H1 (cell line): ENCODE measurements at regions not wholly inside any gene's neighbourhood (a gene's known extent, or its start where the extent isn't known, plus 50 kb on each side); places are given as distances from the start of the nearest gene placed in this dataset.

ENCODE experiments used
- CTCF ChIA-PET: fragments of 300-600 bp; sonication (Branson Sonifier 250); formaldehyde crosslinking; loops from one replicate; lab custom pipeline; 2021; ENCODE audit not compliant: partially characterized antibody; lab: Charles Lee
- POLR2A ChIA-PET: fragments of 300-600 bp; sonication (Branson Sonifier 250); formaldehyde crosslinking; loops from one replicate; lab custom pipeline; 2021; ENCODE audit warnings: inconsistent platforms; ENCODE audit not compliant: partially characterized antibody; lab: Charles Lee
- DNase-seq, 2 experiments: peaks; one replicate each; pipeline versions ENCODE4 v3.0.0 to v3.0.0-alpha.2; 2010 to 2022; ENCODE audit warnings: low spot score in 2 of 2, low read depth in 1 of 2, mixed read lengths in 1 of 2
- FAIRE-seq: peaks from 2 replicates; lab custom pipeline; 2011; peaks lifted over from hg19 to GRCh38; lab: Jason Lieb, UNC
- H2AFZ ChIP-seq: 2 replicates; pipeline ENCODE4 v1.8.1; 2012; ENCODE audit warnings: low read length, inconsistent platforms
- H2AK5ac ChIP-seq: 2 replicates; pipeline ENCODE4 v1.6.1; 2013; ENCODE audit warnings: low read depth, low read length
- H2BK120ac ChIP-seq: replicated peaks from 2 replicates; pipeline ENCODE3; 2013; ENCODE audit warnings: low read depth, low read length, inconsistent platforms
- H2BK12ac ChIP-seq: 2 replicates; pipeline ENCODE4 v1.6.1; 2013; ENCODE audit warnings: low read depth, low read length
- H2BK15ac ChIP-seq: 2 replicates; pipeline ENCODE4 v1.6.1; 2013; ENCODE audit warnings: low read length
- H2BK20ac ChIP-seq: 2 replicates; pipeline ENCODE4 v1.6.1; 2013; ENCODE audit warnings: low read length
- H2BK5ac ChIP-seq: 2 replicates; pipeline ENCODE4 v1.6.1; 2013; ENCODE audit warnings: low read depth, low read length
- H3K14ac ChIP-seq: 2 replicates; pipeline ENCODE4 v1.6.1; 2013; ENCODE audit warnings: inconsistent platforms; ENCODE audit not compliant: insufficient read length
- H3K18ac ChIP-seq: 2 replicates; pipeline ENCODE4 v1.6.1; 2013; ENCODE audit warnings: low read length; ENCODE audit errors: extremely low read depth
- H3K23ac ChIP-seq: 2 replicates; pipeline ENCODE4 v1.6.1; 2013; ENCODE audit warnings: inconsistent platforms; ENCODE audit not compliant: insufficient read length
- H3K23me2 ChIP-seq: 2 replicates; pipeline ENCODE4 v1.6.1; 2013; ENCODE audit warnings: low read depth, low read length
- H3K27ac ChIP-seq: 2 replicates; pipeline ENCODE4 v1.6.1; 2011; ENCODE audit warnings: low read depth, low read length, inconsistent platforms
- H3K27me3 ChIP-seq, 4 experiments: replicated peaks in 1 of 4; 1 replicate in 1 of 4; 2 replicates in 3 of 4; pipeline versions ENCODE4 v1.6.1 to v1.8.1; 2011 to 2013; ENCODE audit warnings: low read length in 3 of 4, mild to moderate bottlenecking in 3 of 4, inconsistent platforms in 2 of 4, mixed read lengths in 2 of 4, moderate library complexity in 1 of 4; ENCODE audit not compliant: control insufficient read depth in 3 of 4, insufficient read depth in 3 of 4; ENCODE audit errors: extremely low read depth in 1 of 4
- H3K36me3 ChIP-seq, 4 experiments: 2 replicates each; pipeline versions ENCODE4 v1.6.1 to v1.8.1; 2011 to 2013; ENCODE audit warnings: mild to moderate bottlenecking in 4 of 4, low read length in 3 of 4, moderate library complexity in 2 of 4, control low read depth in 1 of 4, inconsistent platforms in 1 of 4; ENCODE audit not compliant: insufficient read depth in 4 of 4, control insufficient read depth in 2 of 4
- H3K4ac ChIP-seq: replicated peaks from 2 replicates; pipeline ENCODE3; 2013; ENCODE audit warnings: low read length, low read depth, mixed read lengths, inconsistent platforms; ENCODE audit not compliant: insufficient read length
- H3K4me1 ChIP-seq, 4 experiments: replicated peaks in 1 of 4; 1 replicate in 1 of 4; 2 replicates in 3 of 4; pipeline versions ENCODE4 v1.6.1 to v1.8.1; 2011 to 2013; ENCODE audit warnings: low read length in 3 of 4, inconsistent platforms in 2 of 4, mixed read lengths in 1 of 4; ENCODE audit not compliant: insufficient read depth in 4 of 4, control insufficient read depth in 3 of 4
- H3K4me2 ChIP-seq, 2 experiments: 2 replicates each; pipeline versions ENCODE4 v1.6.1 to v1.8.1; 2011 to 2013; ENCODE audit warnings: low read depth in 2 of 2, low read length in 2 of 2, control low read depth in 1 of 2, inconsistent platforms in 1 of 2, mild to moderate bottlenecking in 1 of 2; ENCODE audit not compliant: insufficient read depth in 1 of 2
- H3K4me3 ChIP-seq, 4 experiments: fragments of 200-600, 300-600 bp in 1 of 4; sonication (generic), shearing (Covaris generic), sonication (Bioruptor Twin) in 1 of 4; 2 replicates each; pipeline versions ENCODE4 v1.5.1 to v1.8.1; 2011 to 2016; ENCODE audit warnings: low read length in 4 of 4, low read depth in 3 of 4, control low read depth in 2 of 4, inconsistent platforms in 2 of 4, mild to moderate bottlenecking in 2 of 4, mixed read lengths in 1 of 4, moderate library complexity in 1 of 4; ENCODE audit not compliant: insufficient read depth in 2 of 4; ENCODE audit errors: extremely low read depth in 1 of 4
- H3K56ac ChIP-seq: replicated peaks from 2 replicates; pipeline ENCODE3; 2013; ENCODE audit warnings: low read depth, mild to moderate bottlenecking, mixed read lengths, low read length, inconsistent platforms; ENCODE audit not compliant: insufficient read length
- H3K79me1 ChIP-seq: 2 replicates; pipeline ENCODE4 v1.6.1; 2013; ENCODE audit warnings: low read depth, low read length, control low read depth
- H3K79me2 ChIP-seq, 2 experiments: 2 replicates each; pipeline versions ENCODE4 v1.6.1 to v1.8.1; 2012 to 2013; ENCODE audit warnings: low read length in 2 of 2, mild to moderate bottlenecking in 2 of 2, inconsistent platforms in 1 of 2; ENCODE audit not compliant: insufficient read depth in 2 of 2, control insufficient read depth in 1 of 2
- H3K9ac ChIP-seq, 4 experiments: replicated peaks in 1 of 4; 1 replicate in 1 of 4; 2 replicates in 3 of 4; pipeline versions ENCODE4 v1.6.1 to v1.8.1; 2011 to 2013; ENCODE audit warnings: low read depth in 3 of 4, low read length in 3 of 4, control low read depth in 2 of 4, mild to moderate bottlenecking in 2 of 4, moderate library complexity in 2 of 4, inconsistent platforms in 1 of 4; ENCODE audit errors: extremely low read depth in 1 of 4
- H3K9me3 ChIP-seq, 2 experiments: 2 replicates each; pipeline versions ENCODE4 v1.6.1 to v1.8.1; 2012 to 2013; ENCODE audit warnings: mild to moderate bottlenecking in 2 of 2, moderate library complexity in 2 of 2, control low read depth in 1 of 2, inconsistent platforms in 1 of 2, low read depth in 1 of 2, low read length in 1 of 2, mixed read lengths in 1 of 2; ENCODE audit not compliant: insufficient read depth in 2 of 2
- H4K20me1 ChIP-seq, 2 experiments: replicated peaks in 1 of 2; 2 replicates each; pipeline versions ENCODE3 to v1.8.1; 2011 to 2013; ENCODE audit warnings: inconsistent platforms in 2 of 2, low read length in 2 of 2, mild to moderate bottlenecking in 1 of 2; ENCODE audit not compliant: insufficient read depth in 2 of 2, control insufficient read depth in 1 of 2
- H4K5ac ChIP-seq: 2 replicates; pipeline ENCODE4 v1.6.1; 2013; ENCODE audit warnings: low read length, low read depth, mixed read lengths, inconsistent platforms; ENCODE audit not compliant: insufficient read length
- H4K8ac ChIP-seq: 2 replicates; pipeline ENCODE4 v1.8.0; 2013; ENCODE audit warnings: mild to moderate bottlenecking, moderate library complexity, low read length, inconsistent platforms; ENCODE audit not compliant: insufficient read depth; ENCODE audit errors: extremely low read depth
- H4K91ac ChIP-seq: replicated peaks from 2 replicates; pipeline ENCODE3; 2013; ENCODE audit warnings: low read length, mixed read lengths, inconsistent platforms; ENCODE audit not compliant: insufficient read length
- NRF1 ChIP-seq: IDR thresholded peaks from 2 replicates; pipeline ENCODE4 v1.6.1; 2011; ENCODE audit warnings: mild to moderate bottlenecking, low read depth, low read length, improper control_type of control experiment
- WGBS, 2 experiments: shearing (Covaris generic) in 1 of 2; methylation state at CpG; one replicate each; pipeline versions ENCODE4 v1.1.6 to v1.1.7; 2013 to 2015; ENCODE audit warnings: low lambda C conversion rate in 2 of 2, mixed read lengths in 2 of 2, inconsistent platforms in 1 of 2, low coverage in 1 of 2, missing lambda C conversion rate in 1 of 2; ENCODE audit not compliant: insufficient replicate concordance in 2 of 2, insufficient coverage in 1 of 2, insufficient read length in 1 of 2; ENCODE audit errors: extremely low coverage in 1 of 2, missing lambda C conversion rate in 1 of 2; 5-methylcytosine and 5-hydroxymethylcytosine counted together

DNA sequence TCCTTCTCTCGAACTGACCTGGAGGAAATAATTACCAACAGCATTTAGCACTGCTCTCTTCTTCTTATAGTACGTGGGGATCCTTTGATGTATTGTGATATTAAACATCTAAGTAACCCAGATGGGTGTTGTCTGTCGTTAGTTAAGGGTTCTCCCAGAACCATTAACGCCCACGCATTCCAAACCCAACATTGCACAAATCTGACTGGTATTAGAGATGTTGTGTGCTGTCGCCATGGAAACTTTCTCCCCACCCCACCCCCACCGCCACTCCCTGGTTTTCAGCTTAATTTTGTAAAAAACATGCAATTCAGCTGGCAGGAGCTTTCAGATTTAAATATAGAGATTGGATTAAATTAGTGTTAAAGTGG lies 1495.2 kb downstream of the TBC1D22A start:
- H2AK5ac ChIP-seq, result no peak overlapping the region
- H2BK12ac ChIP-seq, result no peak overlapping the region
- no peak for TF ChIP-seq NRF1
- TF ChIP-seq, all 59 proteins: peak for 0
- Histone ChIP-seq H4K91ac (no peak overlapping the region), H3K23ac (no peak overlapping the region), H3K4me1 (peaks cover 3 to 7% (median 5%) of the 10 kb centered on the region in 4 experiments), H3K36me3 (no peaks in the 10 kb centered on the region), H3K14ac (no peak overlapping the region), H3K56ac (no peak overlapping the region), H2BK120ac (no peak overlapping the region), H3K4ac (no peak overlapping the region), H3K23me2 (peaks cover 6% of the 10 kb centered on the region; the same call in 1 of the 2 replicates), H4K5ac (no peak overlapping the region), H3K79me1 (no peaks in the 10 kb centered on the region), H4K8ac (no peak overlapping the region), H3K18ac (no peak overlapping the region), H3K27me3 (0 out of 7 replicates have a peak, but pooled peaks cover 0 to 4% (median 0%) of the 10 kb centered on the region in 4 experiments), H3K9ac (no peak overlapping the region), H3K9me3 (no peaks in the 10 kb centered on the region; a peak in 1 of 4 replicates), H2BK5ac (no peak overlapping the region), H2AFZ (no peak overlapping the region), H4K20me1 (no peaks in the 10 kb centered on the region), H3K27ac (no peak overlapping the region), H2BK20ac (no peak overlapping the region), H2BK15ac (no peak overlapping the region), H3K4me2 (no peak overlapping the region), H3K4me3 (no peak overlapping the region), H3K79me2 (no peaks in the 10 kb centered on the region)
- DNase-seq, result no peak
- CTCF ChIA-PET, result interaction anchor here (1.6 kb wide), 1 partner anchor 48 kb away, joined by 3 read pairs; no protein-coding TSS in a partner anchor
- POLR2A ChIA-PET, result no interaction called here
- FAIRE-seq, result no peak
- 94% methylated on average over 7 of the region's 7 CpGs; no CpG with 5 or more reads in 1 of the 2 experiments for whole genome bisulfite sequencing, 2 experiments
